Thoracic aorta (tissue), 2 donors: ENCODE measurements at regions not wholly inside any gene's neighbourhood (a gene's known extent, or its start where the extent isn't known, plus 50 kb on each side); places are given as distances from the start of the nearest gene placed in this dataset.

Source experiments
- ATAC-seq: fragments of 150-250 bp; one replicate; pipeline ENCODE4 v1.8.0; 2017; ENCODE audit warnings: low read depth; ENCODE audit not compliant: insufficient number of reproducible peaks, low FRiP score
- DNase-seq: peaks from one replicate; pipeline ENCODE4 v3.0.0-alpha.2; 2020; ENCODE audit warnings: low spot score
- H3K27ac ChIP-seq, 2 donors: fragments of 200-600 bp; sonication (generic); 1 replicate in 1 of 2; 2 replicates in 1 of 2; pipeline ENCODE4 v1.5.1; 2016; ENCODE audit warnings: mild to moderate bottlenecking in 2 of 2, moderate library complexity in 2 of 2
- H3K27me3 ChIP-seq: fragments of 200-600 bp; sonication (generic); replicated peaks from 2 replicates; pipeline ENCODE4 v1.6.0; 2016; ENCODE audit warnings: mild to moderate bottlenecking; ENCODE audit not compliant: insufficient read depth
- H3K36me3 ChIP-seq: fragments of 200-600 bp; sonication (generic); one replicate; pipeline ENCODE4 v1.5.1; 2016
- H3K4me1 ChIP-seq, 2 donors: fragments of 200-600 bp; sonication (generic); 1 replicate in 1 of 2; 2 replicates in 1 of 2; pipeline versions ENCODE4 v1.5.1 to v1.6.0; 2016; ENCODE audit warnings: low read depth in 2 of 2, mild to moderate bottlenecking in 1 of 2; ENCODE audit not compliant: control insufficient read depth in 1 of 2
- H3K4me3 ChIP-seq: fragments of 200-600 bp; sonication (generic); 2 replicates; pipeline ENCODE4 v1.5.1; 2016; ENCODE audit warnings: mild to moderate bottlenecking
- H3K9me3 ChIP-seq: fragments of 200-600 bp; sonication (generic); 2 replicates; pipeline ENCODE4 v1.5.1; 2016
- TF ChIP-seq, protein P1 (sequence below): fragments of 200-600 bp; sonication (generic); IDR thresholded peaks from one replicate; pipeline ENCODE4 v1.5.1; 2019; ENCODE audit warnings: antibody characterized with exemption

DNA sequence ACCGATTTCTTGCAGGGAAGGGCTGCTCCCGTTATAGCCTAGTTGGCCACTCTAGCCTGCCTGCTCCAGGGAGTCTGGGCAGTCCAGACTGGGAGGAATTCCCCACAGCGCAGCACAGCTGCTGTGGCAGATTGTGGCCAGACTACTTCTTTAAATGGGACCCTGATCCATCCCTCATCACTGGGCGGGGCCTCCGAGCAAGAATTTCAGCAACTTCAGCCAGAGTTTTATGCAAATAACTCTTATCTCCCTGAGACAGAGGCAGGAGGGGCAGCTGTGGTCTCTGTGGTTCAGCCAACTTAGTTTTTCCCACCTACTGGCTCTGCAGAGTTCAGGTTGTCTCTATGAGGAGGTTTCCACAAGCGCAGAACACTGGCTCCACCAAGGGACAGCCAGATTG is 1583.2 kb downstream of the SUCLG1 start:
- no peak for ATAC-seq
- TF ChIP-seq, protein P1, sequence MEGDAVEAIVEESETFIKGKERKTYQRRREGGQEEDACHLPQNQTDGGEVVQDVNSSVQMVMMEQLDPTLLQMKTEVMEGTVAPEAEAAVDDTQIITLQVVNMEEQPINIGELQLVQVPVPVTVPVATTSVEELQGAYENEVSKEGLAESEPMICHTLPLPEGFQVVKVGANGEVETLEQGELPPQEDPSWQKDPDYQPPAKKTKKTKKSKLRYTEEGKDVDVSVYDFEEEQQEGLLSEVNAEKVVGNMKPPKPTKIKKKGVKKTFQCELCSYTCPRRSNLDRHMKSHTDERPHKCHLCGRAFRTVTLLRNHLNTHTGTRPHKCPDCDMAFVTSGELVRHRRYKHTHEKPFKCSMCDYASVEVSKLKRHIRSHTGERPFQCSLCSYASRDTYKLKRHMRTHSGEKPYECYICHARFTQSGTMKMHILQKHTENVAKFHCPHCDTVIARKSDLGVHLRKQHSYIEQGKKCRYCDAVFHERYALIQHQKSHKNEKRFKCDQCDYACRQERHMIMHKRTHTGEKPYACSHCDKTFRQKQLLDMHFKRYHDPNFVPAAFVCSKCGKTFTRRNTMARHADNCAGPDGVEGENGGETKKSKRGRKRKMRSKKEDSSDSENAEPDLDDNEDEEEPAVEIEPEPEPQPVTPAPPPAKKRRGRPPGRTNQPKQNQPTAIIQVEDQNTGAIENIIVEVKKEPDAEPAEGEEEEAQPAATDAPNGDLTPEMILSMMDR: no peak
- no peaks in the 10 kb centered on the region for H3K4me1 ChIP-seq

GRCh38 chr2:82857967-82858366 is 1601.1 kb downstream of the SUCLG1 start:
- Histone ChIP-seq H3K9me3 (no peaks in the 10 kb centered on the region), H3K36me3 (no peaks in the 10 kb centered on the region), H3K27ac (no peak overlapping the region), H3K27me3 (no peaks in the 10 kb centered on the region), H3K4me3 (no peak overlapping the region), H3K4me1 (no peaks in the 10 kb centered on the region)
- DNase-seq (no peak), ATAC-seq (no peak)
- TF ChIP-seq, protein P1: no peak

More for the DNA sequence above, 1583.2 kb downstream of the SUCLG1 start:
- no peak for DNase-seq
- Histone ChIP-seq H3K27me3 (no peaks in the 10 kb centered on the region), H3K9me3 (no peaks in the 10 kb centered on the region), H3K4me3 (no peak overlapping the region), H3K36me3 (no peaks in the 10 kb centered on the region), H3K27ac (no peak overlapping the region)

DNA sequence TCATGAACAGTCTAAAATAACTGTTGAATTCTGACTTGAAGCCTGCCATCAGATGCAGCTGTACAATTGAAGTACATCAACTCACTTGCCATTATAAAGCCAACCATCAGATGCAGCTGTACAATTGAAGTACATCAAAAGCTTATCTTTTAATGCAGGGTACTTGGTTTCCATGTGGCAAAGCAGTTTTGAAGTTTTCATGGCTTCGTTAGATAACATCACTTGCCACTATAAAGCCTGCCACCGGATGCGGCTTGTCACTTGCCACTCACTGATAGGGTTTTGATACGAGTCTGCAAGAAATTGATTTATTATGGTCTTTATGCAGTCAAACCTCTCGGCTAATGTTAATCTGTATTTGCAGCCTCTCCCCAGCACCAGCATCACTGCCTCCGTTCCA is 1605.8 kb downstream of the SUCLG1 start:
- no peak for ATAC-seq

GRCh38 chr2:82852787-82853186 is 1606.3 kb downstream of the SUCLG1 start:
- DNase-seq (no peak), ATAC-seq (no peak)
- TF ChIP-seq, protein P1: no peak
- no peaks in the 10 kb centered on the region for H3K27me3 ChIP-seq
- no peak overlapping the region for H3K27ac ChIP-seq
- no peaks in the 10 kb centered on the region for H3K4me1 ChIP-seq
- H3K4me3 ChIP-seq: no peak overlapping the region
- H3K9me3 ChIP-seq: no peaks in the 10 kb centered on the region
- H3K36me3 ChIP-seq: no peaks in the 10 kb centered on the region

More for the DNA sequence above, 1605.8 kb downstream of the SUCLG1 start:
- H3K27ac ChIP-seq: no peak overlapping the region
- H3K4me1 ChIP-seq: no peaks in the 10 kb centered on the region
- no peak overlapping the region for H3K4me3 ChIP-seq
- no peaks in the 10 kb centered on the region for H3K9me3 ChIP-seq
- H3K36me3 ChIP-seq: no peaks in the 10 kb centered on the region
- H3K27me3 ChIP-seq: no peaks in the 10 kb centered on the region
- TF ChIP-seq, protein P1: no peak
- DNase-seq: no peak

DNA sequence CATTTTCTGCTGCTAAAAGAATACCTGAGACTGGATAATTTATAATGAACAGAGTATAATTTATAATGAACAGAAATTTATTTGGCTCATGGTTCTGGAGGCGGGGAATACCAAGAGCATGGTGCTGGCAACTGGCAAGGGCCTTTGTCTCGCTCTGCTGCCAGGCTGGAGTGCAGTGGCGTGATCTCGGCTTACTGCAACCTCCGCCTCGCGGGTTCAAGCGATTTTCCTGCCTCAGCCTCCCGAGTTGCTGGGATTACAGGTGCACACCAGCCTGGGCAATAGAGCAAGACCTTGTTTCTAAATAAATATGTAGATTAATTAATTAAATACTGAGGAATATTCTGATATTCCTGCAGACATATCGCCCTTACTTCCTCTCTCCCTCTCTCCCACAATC is 1610.8 kb downstream of the SUCLG1 start:
- TF ChIP-seq, protein P1: no peak

More for the DNA sequence above, 1610.8 kb downstream of the SUCLG1 start:
- Histone ChIP-seq H3K4me1 (no peaks in the 10 kb centered on the region), H3K36me3 (no peaks in the 10 kb centered on the region), H3K4me3 (no peak overlapping the region), H3K9me3 (no peaks in the 10 kb centered on the region), H3K27ac (no peak overlapping the region), H3K27me3 (no peaks in the 10 kb centered on the region)
- DNase-seq: no peak
- ATAC-seq: no peak
